SK-N-SH (cell line): ENCODE measurements at regions not wholly inside any gene's neighbourhood (a gene's known extent, or its start where the extent isn't known, plus 50 kb on each side); places are given as distances from the start of the nearest gene placed in this dataset.

Experiments
- CTCF ChIA-PET: fragments of 300-600, 350-600 bp; formaldehyde crosslinking; extraction: SDS; loops from one replicate; lab custom pipeline; 2021; lab: Yijun Ruan, JAX
- POLR2A ChIA-PET: fragments of 350-600 bp; sonication (Branson Sonifier 250); formaldehyde crosslinking; extraction: SDS; loops from one replicate; lab custom pipeline; 2020; ENCODE audit warnings: antibody characterized with exemption, inconsistent platforms; lab: Yijun Ruan, JAX
- DNase-seq: peaks from one replicate; pipeline ENCODE4 v3.0.0; 2012
- H2AFZ ChIP-seq: fragments of 200-600 bp; sonication (generic); 2 replicates; pipeline ENCODE4 v1.8.1; 2016; ENCODE audit warnings: antibody characterized with exemption, mild to moderate bottlenecking, low read depth
- H3F3A ChIP-seq: fragments of 200-600 bp; sonication (generic); replicated peaks from 2 replicates; pipeline ENCODE3; 2016; ENCODE audit warnings: antibody characterized with exemption, mild to moderate bottlenecking; ENCODE audit not compliant: insufficient read depth
- H3K27ac ChIP-seq, 2 experiments: fragments of 200-500 bp in 1 of 2; fragments of 200-600 bp in 1 of 2; sonication (Bioruptor generic) in 1 of 2; sonication (generic), shearing (Covaris generic) in 1 of 2; 2 replicates each; pipeline versions ENCODE4 v1.5.1 to v1.6.1; 2014 to 2016; ENCODE audit warnings: low read depth in 2 of 2, inconsistent platforms in 1 of 2, low read length in 1 of 2, mild to moderate bottlenecking in 1 of 2, mixed read lengths in 1 of 2
- H3K27me3 ChIP-seq: fragments of 200-600 bp; sonication (generic), shearing (Covaris generic); 2 replicates; pipeline ENCODE4 v1.6.1; 2016; ENCODE audit warnings: mixed run types; ENCODE audit not compliant: insufficient read depth
- H3K36me3 ChIP-seq, 2 experiments: fragments of 200-500 bp in 1 of 2; fragments of 200-600 bp in 1 of 2; sonication (Bioruptor generic) in 1 of 2; sonication (generic) in 1 of 2; replicated peaks in 1 of 2; 2 replicates each; pipeline versions ENCODE3 to v1.5.1; 2014 to 2016; ENCODE audit warnings: low read length in 1 of 2, mild to moderate bottlenecking in 1 of 2; ENCODE audit not compliant: insufficient read depth in 2 of 2, control insufficient read depth in 1 of 2
- H3K4me1 ChIP-seq, 2 experiments: fragments of 200-500 bp in 1 of 2; fragments of 200-600 bp in 1 of 2; sonication (Bioruptor generic) in 1 of 2; sonication (generic), shearing (Covaris generic) in 1 of 2; 2 replicates each; pipeline versions ENCODE4 v1.5.1 to v1.6.1; 2014 to 2016; ENCODE audit warnings: low read depth in 1 of 2, low read length in 1 of 2, mixed run types in 1 of 2; ENCODE audit not compliant: insufficient read depth in 2 of 2, control insufficient read depth in 1 of 2
- H3K4me2 ChIP-seq: fragments of 200-600 bp; sonication (generic), shearing (Covaris generic); 2 replicates; pipeline ENCODE4 v1.6.1; 2017; ENCODE audit warnings: mixed run types
- H3K4me3 ChIP-seq, 2 experiments: fragments of 200-500 bp in 1 of 2; fragments of 200-600 bp in 1 of 2; sonication (Bioruptor generic) in 1 of 2; sonication (generic), shearing (Covaris generic) in 1 of 2; 2 replicates each; pipeline versions ENCODE4 v1.5.1 to v1.8.1; 2014 to 2016; ENCODE audit warnings: low read depth in 2 of 2, inconsistent platforms in 1 of 2, low read length in 1 of 2, mild to moderate bottlenecking in 1 of 2, mixed read lengths in 1 of 2, moderate library complexity in 1 of 2
- H3K79me2 ChIP-seq: fragments of 200-600 bp; sonication (generic); 2 replicates; pipeline ENCODE4 v1.8.1; 2017; ENCODE audit warnings: mild to moderate bottlenecking; ENCODE audit not compliant: insufficient read depth
- H3K9ac ChIP-seq: fragments of 200-600 bp; sonication (generic); 2 replicates; pipeline ENCODE4 v1.6.1; 2017; ENCODE audit warnings: mixed run types
- H3K9me2 ChIP-seq: fragments of 200-600 bp; sonication (generic); 2 replicates; pipeline ENCODE4 v1.6.1; 2017; ENCODE audit warnings: mixed run types
- H3K9me3 ChIP-seq: fragments of 200-600 bp; sonication (generic); 2 replicates; pipeline ENCODE4 v1.6.1; 2017; ENCODE audit warnings: mixed run types, mild to moderate bottlenecking, moderate library complexity
- H4K20me1 ChIP-seq: fragments of 200-600 bp; sonication (generic); 2 replicates; pipeline ENCODE4 v1.6.1; 2017; ENCODE audit warnings: mild to moderate bottlenecking, mixed run types; ENCODE audit not compliant: insufficient read depth
- ELF1 ChIP-seq: IDR thresholded peaks from 2 replicates; pipeline ENCODE4 v1.4.0; 2012
- EZH2phosphoT487 ChIP-seq: fragments of 200-600 bp; sonication (generic); IDR thresholded peaks from 2 replicates; pipeline ENCODE4 v1.6.1; 2017; ENCODE audit warnings: low read depth, mixed run types, mild to moderate bottlenecking, antibody characterized with exemption, moderate library complexity, borderline replicate concordance
- FOXJ3 ChIP-seq: sonication (generic); formaldehyde crosslinking; IDR thresholded peaks from 2 replicates; pipeline ENCODE4 v1.5.1; 2020; ENCODE audit warnings: mild to moderate bottlenecking, missing genetic modification reagents
- GATA2 ChIP-seq: sonication (generic); formaldehyde crosslinking; IDR thresholded peaks from 2 replicates; pipeline ENCODE4 v1.5.0; 2020; ENCODE audit warnings: mild to moderate bottlenecking, missing genetic modification reagents
- NRF1 ChIP-seq: IDR thresholded peaks from 2 replicates; pipeline ENCODE4 v1.6.1; 2012; ENCODE audit warnings: low read depth, mild to moderate bottlenecking, low read length
- POLR2AphosphoS5 ChIP-seq: IDR thresholded peaks from 2 replicates; pipeline ENCODE4 v1.6.1; 2012; ENCODE audit warnings: low read depth, low read length
- RCOR1 ChIP-seq: fragments of 150-350 bp; IDR thresholded peaks from 2 replicates; pipeline ENCODE4 v1.6.1; 2017; ENCODE audit warnings: antibody characterized with exemption, low read length
- SIN3A ChIP-seq: IDR thresholded peaks from 2 replicates; pipeline ENCODE4 v1.6.1; 2012; ENCODE audit warnings: low read depth, mild to moderate bottlenecking, low read length, moderate library complexity, borderline replicate concordance
- SMC3 ChIP-seq: IDR thresholded peaks from 2 replicates; pipeline ENCODE4 v1.6.1; 2012; ENCODE audit warnings: low read depth, low read length, improper control_type of control experiment
- TAF1 ChIP-seq: IDR thresholded peaks from 2 replicates; pipeline ENCODE4 v1.6.1; 2012; ENCODE audit warnings: low read depth, mild to moderate bottlenecking, low read length, moderate library complexity, borderline replicate concordance
- TCF12 ChIP-seq: IDR thresholded peaks from 2 replicates; pipeline ENCODE4 v1.4.0; 2012
- WGBS: methylation state at CpG from one replicate; pipeline ENCODE4 v1.1.6; 2017; ENCODE audit warnings: low lambda C conversion rate; 5-methylcytosine and 5-hydroxymethylcytosine counted together
- TF ChIP-seq, protein P1 (sequence below): IDR thresholded peaks from 2 replicates; pipeline ENCODE4 v1.6.1; 2012; ENCODE audit warnings: mild to moderate bottlenecking, low read depth, low read length, moderate library complexity
- TF ChIP-seq, protein P2 (sequence below): IDR thresholded peaks from 2 replicates; pipeline ENCODE4 v1.4.0; 2012; ENCODE audit warnings: low read depth
- TF ChIP-seq, protein P3 (sequence below): fragments of 150-350 bp; IDR thresholded peaks from 2 replicates; pipeline ENCODE4 v1.6.1; 2016; ENCODE audit warnings: mild to moderate bottlenecking, low read depth, low read length

- TF ChIP-seq, protein P1, sequence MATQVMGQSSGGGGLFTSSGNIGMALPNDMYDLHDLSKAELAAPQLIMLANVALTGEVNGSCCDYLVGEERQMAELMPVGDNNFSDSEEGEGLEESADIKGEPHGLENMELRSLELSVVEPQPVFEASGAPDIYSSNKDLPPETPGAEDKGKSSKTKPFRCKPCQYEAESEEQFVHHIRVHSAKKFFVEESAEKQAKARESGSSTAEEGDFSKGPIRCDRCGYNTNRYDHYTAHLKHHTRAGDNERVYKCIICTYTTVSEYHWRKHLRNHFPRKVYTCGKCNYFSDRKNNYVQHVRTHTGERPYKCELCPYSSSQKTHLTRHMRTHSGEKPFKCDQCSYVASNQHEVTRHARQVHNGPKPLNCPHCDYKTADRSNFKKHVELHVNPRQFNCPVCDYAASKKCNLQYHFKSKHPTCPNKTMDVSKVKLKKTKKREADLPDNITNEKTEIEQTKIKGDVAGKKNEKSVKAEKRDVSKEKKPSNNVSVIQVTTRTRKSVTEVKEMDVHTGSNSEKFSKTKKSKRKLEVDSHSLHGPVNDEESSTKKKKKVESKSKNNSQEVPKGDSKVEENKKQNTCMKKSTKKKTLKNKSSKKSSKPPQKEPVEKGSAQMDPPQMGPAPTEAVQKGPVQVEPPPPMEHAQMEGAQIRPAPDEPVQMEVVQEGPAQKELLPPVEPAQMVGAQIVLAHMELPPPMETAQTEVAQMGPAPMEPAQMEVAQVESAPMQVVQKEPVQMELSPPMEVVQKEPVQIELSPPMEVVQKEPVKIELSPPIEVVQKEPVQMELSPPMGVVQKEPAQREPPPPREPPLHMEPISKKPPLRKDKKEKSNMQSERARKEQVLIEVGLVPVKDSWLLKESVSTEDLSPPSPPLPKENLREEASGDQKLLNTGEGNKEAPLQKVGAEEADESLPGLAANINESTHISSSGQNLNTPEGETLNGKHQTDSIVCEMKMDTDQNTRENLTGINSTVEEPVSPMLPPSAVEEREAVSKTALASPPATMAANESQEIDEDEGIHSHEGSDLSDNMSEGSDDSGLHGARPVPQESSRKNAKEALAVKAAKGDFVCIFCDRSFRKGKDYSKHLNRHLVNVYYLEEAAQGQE: no peak
Measured at GRCh38 chr3:150220799-150221198, 187.3 kb upstream of the TSC22D2 start (continued).

DNA sequence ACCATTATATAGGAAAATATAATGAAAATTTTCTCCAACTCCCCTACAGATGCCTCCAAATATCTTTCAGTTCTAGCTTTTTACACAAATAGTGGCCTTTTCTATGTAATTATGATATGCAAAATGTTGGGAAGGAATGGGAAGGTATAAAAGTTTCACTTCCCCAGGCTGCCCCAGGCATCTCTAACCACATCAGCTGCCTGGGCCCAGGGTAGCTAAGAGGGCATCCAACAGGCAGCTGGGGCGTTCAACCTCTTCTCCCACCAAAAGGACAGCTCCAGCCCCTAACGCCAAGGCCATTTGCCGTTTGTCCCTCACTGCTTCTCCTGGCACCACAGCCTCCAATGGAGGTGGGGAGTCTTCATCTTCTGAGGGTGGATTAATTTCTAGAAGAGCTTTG is 188.1 kb upstream of the TSC22D2 start:
- CTCF ChIA-PET: interaction anchor here (0.6 to 2.8 kb wide), 22 partner anchors 9 to 923 kb away, joined by 3 to 21 read pairs (median 4); no protein-coding TSS in a partner anchor
- H3K36me3 ChIP-seq: no peaks in the 10 kb centered on the region
- peaks cover 10 to 20% of the 10 kb centered on the region in 2 experiments; a peak in 3 of 4 replicates for H3K4me1 ChIP-seq
- TF ChIP-seq, protein P2, sequence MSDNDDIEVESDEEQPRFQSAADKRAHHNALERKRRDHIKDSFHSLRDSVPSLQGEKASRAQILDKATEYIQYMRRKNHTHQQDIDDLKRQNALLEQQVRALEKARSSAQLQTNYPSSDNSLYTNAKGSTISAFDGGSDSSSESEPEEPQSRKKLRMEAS: no peak
- TF ChIP-seq FOXJ3 (CRISPR knock-in tag) (no peak), RCOR1 (no peak), ELF1 (no peak), EZH2phosphoT487 (no peak), TCF12 (no peak)
- TF ChIP-seq, protein P3, sequence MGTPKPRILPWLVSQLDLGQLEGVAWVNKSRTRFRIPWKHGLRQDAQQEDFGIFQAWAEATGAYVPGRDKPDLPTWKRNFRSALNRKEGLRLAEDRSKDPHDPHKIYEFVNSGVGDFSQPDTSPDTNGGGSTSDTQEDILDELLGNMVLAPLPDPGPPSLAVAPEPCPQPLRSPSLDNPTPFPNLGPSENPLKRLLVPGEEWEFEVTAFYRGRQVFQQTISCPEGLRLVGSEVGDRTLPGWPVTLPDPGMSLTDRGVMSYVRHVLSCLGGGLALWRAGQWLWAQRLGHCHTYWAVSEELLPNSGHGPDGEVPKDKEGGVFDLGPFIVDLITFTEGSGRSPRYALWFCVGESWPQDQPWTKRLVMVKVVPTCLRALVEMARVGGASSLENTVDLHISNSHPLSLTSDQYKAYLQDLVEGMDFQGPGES: no peak
- TF ChIP-seq, all 33 proteins: peak for 0
- H3K27ac ChIP-seq: no peak overlapping the region
- no peaks in the 10 kb centered on the region for H3F3A ChIP-seq
- H3K9ac ChIP-seq: no peak overlapping the region
- no peak overlapping the region for H3K4me2 ChIP-seq
- POLR2A ChIA-PET: interaction anchor here (1.3 to 1.4 kb wide), 2 partner anchors 248 to 249 kb away, joined by 3 to 4 read pairs; partner anchors contain the start of gene PFN2
- no peak overlapping the region for H2AFZ ChIP-seq
- no peaks in the 10 kb centered on the region; the same call in 1 of the 2 replicates for H3K9me3 ChIP-seq
- DNase-seq: no peak
- H3K79me2 ChIP-seq: no peaks in the 10 kb centered on the region
- 97% methylated on average over 3 of the region's 3 CpGs for WGBS
- H3K9me2 ChIP-seq: no peaks in the 10 kb centered on the region
- H4K20me1 ChIP-seq: no peaks in the 10 kb centered on the region
- no peaks in the 10 kb centered on the region for H3K27me3 ChIP-seq
- no peak overlapping the region for H3K4me3 ChIP-seq

DNA sequence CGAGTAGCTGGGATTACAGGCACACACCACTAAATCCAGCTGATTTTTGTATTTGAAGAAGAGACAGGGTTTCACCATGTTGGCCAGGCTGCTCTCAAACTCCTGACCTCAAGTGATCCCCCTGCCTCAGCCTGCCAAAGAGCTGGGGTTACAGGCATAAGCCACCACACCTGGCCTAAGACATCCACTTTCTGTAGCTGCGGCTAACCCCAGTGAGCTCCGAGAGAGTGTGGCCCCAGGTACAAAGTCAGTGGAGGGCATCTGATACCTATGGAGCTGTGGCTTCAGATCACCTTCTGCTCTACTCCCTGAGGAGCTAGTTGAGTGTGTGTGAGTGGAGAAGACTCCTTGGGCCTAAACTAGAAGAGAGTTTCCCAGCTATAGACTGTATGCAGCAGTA is 189.3 kb upstream of the TSC22D2 start:
- Histone ChIP-seq H3K9ac (no peak overlapping the region), H3K9me3 (no peaks in the 10 kb centered on the region; the same call in 1 of the 2 replicates), H3K9me2 (no peaks in the 10 kb centered on the region), H3K27me3 (no peaks in the 10 kb centered on the region), H3K36me3 (no peaks in the 10 kb centered on the region), H3F3A (no peaks in the 10 kb centered on the region), H3K4me1 (peaks cover 10 to 20% of the 10 kb centered on the region in 2 experiments; a peak in 3 of 4 replicates), H3K4me3 (no peak overlapping the region), H3K4me2 (no peak overlapping the region), H2AFZ (no peak overlapping the region), H4K20me1 (no peaks in the 10 kb centered on the region), H3K79me2 (no peaks in the 10 kb centered on the region), H3K27ac (no peak overlapping the region)
- WGBS: 44% methylated on average over 1 of the region's 3 CpGs
- ChIA-PET CTCF (interaction anchor here (0.6 to 2.8 kb wide), 5 partner anchors 33 to 556 kb away, joined by 3 to 21 read pairs (median 4); no protein-coding TSS in a partner anchor), POLR2A (no interaction called here)
- TF ChIP-seq, protein P1: no peak
- TF ChIP-seq SMC3 (no peak), TAF1 (no peak), POLR2AphosphoS5 (no peak), NRF1 (no peak), ELF1 (no peak), GATA2 (CRISPR knock-in tag) (no peak), TCF12 (no peak), SIN3A (no peak)
- TF ChIP-seq, protein P2: no peak
- no peak for DNase-seq
